GM12878 (cell line): ENCODE measurements at regions not wholly inside any gene's neighbourhood (a gene's known extent, or its start where the extent isn't known, plus 50 kb on each side); places are given as distances from the start of the nearest gene placed in this dataset.

Experiments
- BRCA1 ChIP-seq: IDR thresholded peaks from 2 replicates; pipeline ENCODE4 v1.6.1; 2011; ENCODE audit warnings: low read depth, low read length, improper control_type of control experiment
- CBX5 ChIP-seq: sonication (generic); IDR thresholded peaks from 2 replicates; pipeline ENCODE4 v1.6.1; 2016; ENCODE audit warnings: low read depth, moderate library complexity, mild to moderate bottlenecking, inconsistent platforms
- KDM1A ChIP-seq: fragments of 200-600 bp; sonication (generic); IDR thresholded peaks from 2 replicates; pipeline ENCODE4 v1.6.1; 2016; ENCODE audit warnings: borderline replicate concordance
- NR2C2 ChIP-seq: IDR thresholded peaks from 2 replicates; pipeline ENCODE4 v1.6.1; 2011; ENCODE audit warnings: borderline replicate concordance, low read depth; ENCODE audit not compliant: control insufficient read depth, insufficient read length
- NR2F1 ChIP-seq: fragments of 450-650 bp; conservative IDR thresholded peaks from 2 replicates; pipeline ENCODE4 v1.6.1; 2017; ENCODE audit warnings: mild to moderate bottlenecking
- NRF1 ChIP-seq: conservative IDR thresholded peaks from 2 replicates; pipeline ENCODE4 v1.6.1; 2011; ENCODE audit warnings: mild to moderate bottlenecking, low read depth, low read length, improper control_type of control experiment
- PAX5 ChIP-seq: IDR thresholded peaks from 2 replicates; pipeline ENCODE4 v1.6.1; 2011; ENCODE audit warnings: low read depth, low read length, borderline replicate concordance
- POLR2A ChIP-seq: IDR thresholded peaks from 2 replicates; pipeline ENCODE4 v1.6.1; 2011; ENCODE audit warnings: low read depth, mild to moderate bottlenecking, low read length
- RFX5 ChIP-seq: IDR thresholded peaks from 2 replicates; pipeline ENCODE4 v1.6.1; 2011; ENCODE audit warnings: low read depth, low read length, improper control_type of control experiment
- TCF7 ChIP-seq: IDR thresholded peaks from 2 replicates; pipeline ENCODE4 v1.6.1; 2014; ENCODE audit warnings: antibody characterized with exemption, borderline replicate concordance
- ZNF24 ChIP-seq: fragments of 450-650 bp; IDR thresholded peaks from 2 replicates; pipeline ENCODE4 v1.6.1; 2017; ENCODE audit warnings: antibody characterized with exemption, mild to moderate bottlenecking
- TF ChIP-seq, protein P1 (sequence below): IDR thresholded peaks from 2 replicates; pipeline ENCODE4 v1.6.1; 2012; ENCODE audit warnings: low read depth, low read length, improper control_type of control experiment
- TF ChIP-seq, protein P2 (sequence below), 3 experiments: IDR thresholded peaks in 2 of 3; conservative IDR thresholded peaks in 1 of 3; 2 replicates each; pipeline ENCODE4 v1.5.1; 2011; ENCODE audit warnings: low read depth in 3 of 3, low read length in 3 of 3, mild to moderate bottlenecking in 3 of 3, control low read depth in 2 of 3, moderate library complexity in 2 of 3, inconsistent platforms in 1 of 3, mixed read lengths in 1 of 3; ENCODE audit not compliant: control insufficient read depth in 2 of 3, insufficient read depth in 1 of 3; ENCODE audit errors: extremely low read depth in 1 of 3
- TF ChIP-seq, protein P3 (sequence below): IDR thresholded peaks from 2 replicates; pipeline ENCODE4 v1.6.1; 2011; ENCODE audit warnings: borderline replicate concordance, low read depth, mild to moderate bottlenecking, moderate library complexity, mixed read lengths, low read length; ENCODE audit not compliant: insufficient read depth; ENCODE audit errors: extremely low read length

DNA sequence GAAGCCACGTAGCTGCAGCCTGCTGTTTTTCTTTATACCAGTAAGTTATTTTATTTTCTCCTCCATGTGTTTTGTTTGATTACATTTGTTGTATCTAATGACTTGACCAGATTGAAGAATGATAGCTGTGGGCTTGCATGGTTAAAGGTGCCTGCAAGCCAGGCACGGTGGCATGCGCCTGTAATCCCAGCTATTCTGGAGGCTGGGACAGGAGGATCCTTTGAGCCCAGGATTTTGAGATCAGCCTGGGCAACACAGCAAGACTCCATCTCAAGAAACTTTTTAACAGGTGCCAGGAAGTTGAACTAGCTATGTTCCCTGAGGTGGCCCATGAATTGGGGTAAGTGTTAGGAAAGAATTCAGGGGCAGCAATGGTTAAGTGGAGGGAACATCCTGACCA, 179.4 kb downstream of the IRS1 start:
- no peak for TF ChIP-seq BRCA1
- TF ChIP-seq POLR2A, result no peak
- TF ChIP-seq, protein P1, sequence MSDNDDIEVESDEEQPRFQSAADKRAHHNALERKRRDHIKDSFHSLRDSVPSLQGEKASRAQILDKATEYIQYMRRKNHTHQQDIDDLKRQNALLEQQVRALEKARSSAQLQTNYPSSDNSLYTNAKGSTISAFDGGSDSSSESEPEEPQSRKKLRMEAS, result no peak
- TF ChIP-seq, protein P2, sequence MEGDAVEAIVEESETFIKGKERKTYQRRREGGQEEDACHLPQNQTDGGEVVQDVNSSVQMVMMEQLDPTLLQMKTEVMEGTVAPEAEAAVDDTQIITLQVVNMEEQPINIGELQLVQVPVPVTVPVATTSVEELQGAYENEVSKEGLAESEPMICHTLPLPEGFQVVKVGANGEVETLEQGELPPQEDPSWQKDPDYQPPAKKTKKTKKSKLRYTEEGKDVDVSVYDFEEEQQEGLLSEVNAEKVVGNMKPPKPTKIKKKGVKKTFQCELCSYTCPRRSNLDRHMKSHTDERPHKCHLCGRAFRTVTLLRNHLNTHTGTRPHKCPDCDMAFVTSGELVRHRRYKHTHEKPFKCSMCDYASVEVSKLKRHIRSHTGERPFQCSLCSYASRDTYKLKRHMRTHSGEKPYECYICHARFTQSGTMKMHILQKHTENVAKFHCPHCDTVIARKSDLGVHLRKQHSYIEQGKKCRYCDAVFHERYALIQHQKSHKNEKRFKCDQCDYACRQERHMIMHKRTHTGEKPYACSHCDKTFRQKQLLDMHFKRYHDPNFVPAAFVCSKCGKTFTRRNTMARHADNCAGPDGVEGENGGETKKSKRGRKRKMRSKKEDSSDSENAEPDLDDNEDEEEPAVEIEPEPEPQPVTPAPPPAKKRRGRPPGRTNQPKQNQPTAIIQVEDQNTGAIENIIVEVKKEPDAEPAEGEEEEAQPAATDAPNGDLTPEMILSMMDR (IDR thresholded peaks at IDR 0.05 in 2 of 3, conservative IDR thresholded peaks at IDR 0.05 in 1 of 3; ENCODE audit: control insufficient read depth in 2 of 3, extremely low read depth in 1 of 3, insufficient read depth in 1 of 3, low read depth in 3 of 3, low read length in 3 of 3), result no peak
- TF ChIP-seq RFX5, result no peak
- TF ChIP-seq NRF1, result no peak
- TF ChIP-seq ZNF24, result no peak
- TF ChIP-seq CBX5, result no peak
- no peak for TF ChIP-seq NR2F1
- no peak for TF ChIP-seq PAX5
- no peak for TF ChIP-seq TCF7
- TF ChIP-seq NR2C2, result no peak
- TF ChIP-seq, protein P3, sequence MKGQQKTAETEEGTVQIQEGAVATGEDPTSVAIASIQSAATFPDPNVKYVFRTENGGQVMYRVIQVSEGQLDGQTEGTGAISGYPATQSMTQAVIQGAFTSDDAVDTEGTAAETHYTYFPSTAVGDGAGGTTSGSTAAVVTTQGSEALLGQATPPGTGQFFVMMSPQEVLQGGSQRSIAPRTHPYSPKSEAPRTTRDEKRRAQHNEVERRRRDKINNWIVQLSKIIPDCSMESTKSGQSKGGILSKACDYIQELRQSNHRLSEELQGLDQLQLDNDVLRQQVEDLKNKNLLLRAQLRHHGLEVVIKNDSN, result no peak
- TF ChIP-seq KDM1A, result no peak
